Ascending aorta (tissue), 2 donors: ENCODE measurements at regions not wholly inside any gene's neighbourhood (a gene's known extent, or its start where the extent isn't known, plus 50 kb on each side); places are given as distances from the start of the nearest gene placed in this dataset.

ENCODE experiments used
- DNase-seq, 2 donors: peaks; one replicate each; pipeline ENCODE4 v3.0.0-alpha.2; 2019; ENCODE audit warnings: low spot score in 2 of 2
- H3K27ac ChIP-seq, 2 donors: fragments of 200-600 bp; sonication (generic); one replicate each; pipeline ENCODE4 v1.5.1; 2016 to 2017; ENCODE audit warnings: mild to moderate bottlenecking in 1 of 2
- H3K27me3 ChIP-seq: fragments of 200-600 bp; sonication (generic); one replicate; pipeline ENCODE4 v1.5.1; 2017
- H3K36me3 ChIP-seq, 2 donors: fragments of 200-600 bp; sonication (generic); one replicate each; pipeline ENCODE4 v1.5.1; 2016
- H3K4me1 ChIP-seq, 2 donors: fragments of 200-600 bp; sonication (generic); one replicate each; pipeline ENCODE4 v1.5.1; 2016 to 2017; ENCODE audit warnings: mild to moderate bottlenecking in 1 of 2
- H3K4me3 ChIP-seq, 2 donors: fragments of 200-600 bp; sonication (generic); one replicate each; pipeline ENCODE4 v1.5.1; 2016 to 2017; ENCODE audit warnings: mild to moderate bottlenecking in 1 of 2
- H3K9me3 ChIP-seq, 2 donors: fragments of 200-600 bp; sonication (generic); one replicate each; pipeline ENCODE4 v1.5.1; 2016
- CTCF ChIP-seq, 3 experiments: fragments of 200-600 bp in 2 of 3; fragments of 450-650 bp in 1 of 3; sonication (generic) in 2 of 3; IDR thresholded peaks; one replicate each; pipeline ENCODE4 v1.5.1; 2016 to 2019; ENCODE audit warnings: antibody characterized with exemption in 3 of 3, mild to moderate bottlenecking in 1 of 3, moderate library complexity in 1 of 3
- intact Hi-C: fragments of 100-400 bp; cut with DNase I; formaldehyde crosslinking; loops from one replicate; pipeline ENCODE4 v1.15.1; 2023

- no peak for DNase-seq
- Histone ChIP-seq H3K27me3 (no peaks in the 10 kb centered on the region), H3K27ac (no peak overlapping the region), H3K9me3 (no peaks in the 10 kb centered on the region), H3K4me3 (no peak overlapping the region), H3K4me1 (no peaks in the 10 kb centered on the region), H3K36me3 (no peaks in the 10 kb centered on the region)
- TF ChIP-seq CTCF (IDR thresholded peaks at IDR 0.05) = no peak
- intact Hi-C loops = no loop called here
Measured at GRCh38 chr7:28277364-28277763, 96.8 kb upstream of the JAZF1 start.

- Histone ChIP-seq H3K36me3 (no peaks in the 10 kb centered on the region), H3K4me3 (no peak overlapping the region), H3K4me1 (no peaks in the 10 kb centered on the region), H3K27ac (no peak overlapping the region), H3K9me3 (no peaks in the 10 kb centered on the region), H3K27me3 (no peaks in the 10 kb centered on the region)
- no peak for TF ChIP-seq CTCF (IDR thresholded peaks at IDR 0.05)
- intact Hi-C loops = no loop called here
- DNase-seq = no peak
Measured at GRCh38 chr7:28277958-28278357, 97.4 kb upstream of the JAZF1 start.

- Histone ChIP-seq H3K27ac (no peak overlapping the region), H3K27me3 (no peaks in the 10 kb centered on the region), H3K4me1 (no peaks in the 10 kb centered on the region), H3K4me3 (no peak overlapping the region), H3K9me3 (no peaks in the 10 kb centered on the region), H3K36me3 (no peaks in the 10 kb centered on the region)
- no peak for DNase-seq
- no peak for TF ChIP-seq CTCF (IDR thresholded peaks at IDR 0.05)
- intact Hi-C loops = no loop called here
Measured at GRCh38 chr7:28280516-28280915, 99.9 kb upstream of the JAZF1 start.

GRCh38 chr7:28290496-28290895 lies 109.9 kb upstream of the JAZF1 start:
- no peak for TF ChIP-seq CTCF (IDR thresholded peaks at IDR 0.05)
- Histone ChIP-seq H3K4me3 (no peak overlapping the region), H3K9me3 (no peaks in the 10 kb centered on the region), H3K36me3 (no peaks in the 10 kb centered on the region), H3K4me1 (no peaks in the 10 kb centered on the region), H3K27ac (no peak overlapping the region), H3K27me3 (no peaks in the 10 kb centered on the region)
- intact Hi-C loops = no loop called here
- DNase-seq = no peak

GRCh38 chr7:28291559-28291958 lies 111.0 kb upstream of the JAZF1 start:
- intact Hi-C loops = no loop called here
- Histone ChIP-seq H3K4me1 (no peaks in the 10 kb centered on the region), H3K4me3 (no peak overlapping the region), H3K9me3 (no peaks in the 10 kb centered on the region), H3K36me3 (no peaks in the 10 kb centered on the region), H3K27ac (no peak overlapping the region), H3K27me3 (no peaks in the 10 kb centered on the region)
- TF ChIP-seq CTCF (IDR thresholded peaks at IDR 0.05) = no peak
- no peak for DNase-seq

GRCh38 chr7:28292834-28293526 lies 112.4 kb upstream of the JAZF1 start:
- Histone ChIP-seq H3K4me1 (no peaks in the 10 kb centered on the region), H3K27ac (no peak overlapping the region), H3K27me3 (no peaks in the 10 kb centered on the region), H3K9me3 (no peaks in the 10 kb centered on the region), H3K4me3 (no peak overlapping the region), H3K36me3 (no peaks in the 10 kb centered on the region)
- TF ChIP-seq CTCF (IDR thresholded peaks at IDR 0.05) = no peak
- DNase-seq = no peak
- intact Hi-C loops = no loop called here
